Ishikawa (cell line): ENCODE measurements at regions not wholly inside any gene's neighbourhood (a gene's known extent, or its start where the extent isn't known, plus 50 kb on each side); places are given as distances from the start of the nearest gene placed in this dataset.

Source experiments
- CEBPB ChIP-seq: IDR thresholded peaks from 2 replicates; pipeline ENCODE4 v1.6.1; 2012
- CREB1 ChIP-seq: IDR thresholded peaks from 2 replicates; pipeline ENCODE4 v1.6.1; 2012; ENCODE audit warnings: low read depth
- EGR1 ChIP-seq: IDR thresholded peaks from 2 replicates; pipeline ENCODE4 v1.6.1; 2012
- EP300 ChIP-seq: IDR thresholded peaks from 2 replicates; pipeline ENCODE4 v1.6.1; 2012; ENCODE audit warnings: borderline replicate concordance
- FOXM1 ChIP-seq: IDR thresholded peaks from 2 replicates; pipeline ENCODE4 v1.6.1; 2012; ENCODE audit warnings: low read depth, borderline replicate concordance
- NFIC ChIP-seq: IDR thresholded peaks from 2 replicates; pipeline ENCODE4 v1.6.1; 2012
- RAD21 ChIP-seq: IDR thresholded peaks from 2 replicates; pipeline ENCODE4 v1.6.1; 2012; ENCODE audit warnings: low read depth
- TAF1 ChIP-seq: IDR thresholded peaks from 2 replicates; pipeline ENCODE4 v1.6.1; 2012; ENCODE audit warnings: low read depth, mild to moderate bottlenecking
- TCF12 ChIP-seq: IDR thresholded peaks from 2 replicates; pipeline ENCODE4 v1.6.1; 2012; ENCODE audit warnings: low read depth
- TEAD4 ChIP-seq: IDR thresholded peaks from 2 replicates; pipeline ENCODE4 v1.6.1; 2012
- YY1 ChIP-seq: IDR thresholded peaks from 2 replicates; pipeline ENCODE4 v1.6.1; 2012; ENCODE audit warnings: low read depth
- ZBTB7A ChIP-seq: IDR thresholded peaks from 2 replicates; pipeline ENCODE4 v1.6.1; 2012; ENCODE audit warnings: low read depth
- TF ChIP-seq, protein P1 (sequence below): IDR thresholded peaks from 2 replicates; pipeline ENCODE4 v1.6.1; 2012; ENCODE audit warnings: low read depth, mild to moderate bottlenecking
- TF ChIP-seq, protein P2 (sequence below): IDR thresholded peaks from 2 replicates; pipeline ENCODE4 v1.6.1; 2012
- TF ChIP-seq, protein P3 (sequence below): IDR thresholded peaks from 2 replicates; pipeline ENCODE4 v1.6.1; 2012

DNA sequence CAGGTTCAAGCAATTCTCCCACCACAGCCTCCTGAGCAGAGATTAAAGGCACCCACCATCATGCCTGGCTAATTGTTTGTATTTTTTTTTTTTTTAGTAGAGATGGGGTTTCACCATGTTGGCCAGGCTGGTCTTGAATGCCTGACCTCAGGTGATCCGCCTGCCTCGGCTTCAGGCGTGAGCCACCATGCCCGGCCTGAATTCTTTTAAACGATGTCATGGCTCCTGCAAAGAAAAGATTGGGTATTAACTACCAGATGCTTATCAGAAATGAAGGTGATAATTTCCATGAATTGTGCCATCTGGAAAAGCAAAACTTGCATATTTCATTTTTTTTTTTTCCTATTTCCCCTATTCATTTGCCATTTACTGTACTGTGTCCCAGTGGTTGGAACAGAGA lies 195.7 kb upstream of the IGFBP7 start:
- no peak for TF ChIP-seq EP300
- TF ChIP-seq FOXM1: no peak
- TF ChIP-seq EGR1: no peak
- TF ChIP-seq RAD21: no peak
- TF ChIP-seq CEBPB: no peak
- TF ChIP-seq, protein P1, sequence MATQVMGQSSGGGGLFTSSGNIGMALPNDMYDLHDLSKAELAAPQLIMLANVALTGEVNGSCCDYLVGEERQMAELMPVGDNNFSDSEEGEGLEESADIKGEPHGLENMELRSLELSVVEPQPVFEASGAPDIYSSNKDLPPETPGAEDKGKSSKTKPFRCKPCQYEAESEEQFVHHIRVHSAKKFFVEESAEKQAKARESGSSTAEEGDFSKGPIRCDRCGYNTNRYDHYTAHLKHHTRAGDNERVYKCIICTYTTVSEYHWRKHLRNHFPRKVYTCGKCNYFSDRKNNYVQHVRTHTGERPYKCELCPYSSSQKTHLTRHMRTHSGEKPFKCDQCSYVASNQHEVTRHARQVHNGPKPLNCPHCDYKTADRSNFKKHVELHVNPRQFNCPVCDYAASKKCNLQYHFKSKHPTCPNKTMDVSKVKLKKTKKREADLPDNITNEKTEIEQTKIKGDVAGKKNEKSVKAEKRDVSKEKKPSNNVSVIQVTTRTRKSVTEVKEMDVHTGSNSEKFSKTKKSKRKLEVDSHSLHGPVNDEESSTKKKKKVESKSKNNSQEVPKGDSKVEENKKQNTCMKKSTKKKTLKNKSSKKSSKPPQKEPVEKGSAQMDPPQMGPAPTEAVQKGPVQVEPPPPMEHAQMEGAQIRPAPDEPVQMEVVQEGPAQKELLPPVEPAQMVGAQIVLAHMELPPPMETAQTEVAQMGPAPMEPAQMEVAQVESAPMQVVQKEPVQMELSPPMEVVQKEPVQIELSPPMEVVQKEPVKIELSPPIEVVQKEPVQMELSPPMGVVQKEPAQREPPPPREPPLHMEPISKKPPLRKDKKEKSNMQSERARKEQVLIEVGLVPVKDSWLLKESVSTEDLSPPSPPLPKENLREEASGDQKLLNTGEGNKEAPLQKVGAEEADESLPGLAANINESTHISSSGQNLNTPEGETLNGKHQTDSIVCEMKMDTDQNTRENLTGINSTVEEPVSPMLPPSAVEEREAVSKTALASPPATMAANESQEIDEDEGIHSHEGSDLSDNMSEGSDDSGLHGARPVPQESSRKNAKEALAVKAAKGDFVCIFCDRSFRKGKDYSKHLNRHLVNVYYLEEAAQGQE: no peak
- no peak for TF ChIP-seq CREB1
- TF ChIP-seq, protein P2, sequence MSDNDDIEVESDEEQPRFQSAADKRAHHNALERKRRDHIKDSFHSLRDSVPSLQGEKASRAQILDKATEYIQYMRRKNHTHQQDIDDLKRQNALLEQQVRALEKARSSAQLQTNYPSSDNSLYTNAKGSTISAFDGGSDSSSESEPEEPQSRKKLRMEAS: no peak
- TF ChIP-seq, protein P3, sequence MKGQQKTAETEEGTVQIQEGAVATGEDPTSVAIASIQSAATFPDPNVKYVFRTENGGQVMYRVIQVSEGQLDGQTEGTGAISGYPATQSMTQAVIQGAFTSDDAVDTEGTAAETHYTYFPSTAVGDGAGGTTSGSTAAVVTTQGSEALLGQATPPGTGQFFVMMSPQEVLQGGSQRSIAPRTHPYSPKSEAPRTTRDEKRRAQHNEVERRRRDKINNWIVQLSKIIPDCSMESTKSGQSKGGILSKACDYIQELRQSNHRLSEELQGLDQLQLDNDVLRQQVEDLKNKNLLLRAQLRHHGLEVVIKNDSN: no peak

DNA sequence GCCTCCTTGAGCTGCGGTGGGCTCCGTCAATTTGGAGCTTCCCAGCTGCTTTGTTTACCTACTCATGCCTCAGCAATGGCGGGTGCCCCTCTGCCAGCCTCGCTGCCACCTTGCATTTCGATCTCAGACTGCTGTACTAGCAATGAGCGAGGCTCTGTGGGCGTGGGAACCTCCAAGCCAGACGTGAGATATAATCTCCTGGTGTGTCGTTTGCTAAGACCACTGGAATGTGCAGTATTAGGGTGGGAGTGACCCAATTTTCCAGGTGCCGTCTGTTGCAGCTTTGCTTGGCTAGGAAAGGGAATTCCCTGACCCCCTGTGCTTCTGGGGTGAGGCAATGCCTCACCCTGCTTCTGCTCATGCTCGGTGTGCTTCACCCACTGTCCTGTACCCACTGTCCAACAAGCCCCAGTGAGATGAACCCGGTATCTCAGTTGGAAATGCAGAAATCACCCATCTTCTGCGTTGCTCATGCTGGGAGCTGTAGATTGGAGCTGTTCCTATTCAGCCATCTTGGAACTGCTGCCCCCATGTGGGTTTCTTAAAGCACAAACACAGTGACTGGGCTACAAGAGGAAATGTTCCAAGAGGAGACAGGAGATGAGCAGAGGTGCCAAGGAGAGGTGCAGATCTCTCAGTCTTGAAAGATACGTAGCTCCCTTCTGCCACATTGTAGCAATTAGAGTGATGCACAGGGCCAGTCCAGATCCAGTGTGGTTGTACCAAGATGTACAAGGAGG lies 193.0 kb upstream of the IGFBP7 start:
- TF ChIP-seq CREB1 (no peak), RAD21 (0 out of 2 replicates have a peak, but pooled peaks have one; percentile 1)

DNA sequence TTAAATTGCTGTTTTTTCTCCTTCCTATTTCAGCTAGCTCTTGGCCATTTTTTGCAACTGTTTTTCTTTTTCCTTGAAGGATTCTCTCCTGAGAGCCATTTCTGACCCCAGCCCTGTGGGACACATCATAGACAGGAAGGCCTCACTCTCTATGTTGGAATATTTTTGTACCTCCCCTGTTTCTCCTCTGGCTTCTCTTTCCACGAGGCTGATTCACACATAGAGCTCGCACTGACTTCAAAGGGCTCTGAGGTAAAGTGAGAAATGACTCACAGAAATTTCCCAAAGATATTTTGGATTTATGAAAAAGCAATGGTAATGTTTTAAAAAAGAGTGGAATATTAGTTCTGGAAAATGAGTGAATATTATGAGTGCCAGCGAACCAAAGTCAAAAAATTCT lies 181.7 kb upstream of the IGFBP7 start:
- TF ChIP-seq, protein P2: no peak
- TF ChIP-seq, protein P3: no peak
- no peak for TF ChIP-seq TAF1
- TF ChIP-seq RAD21: no peak
- no peak for TF ChIP-seq NFIC
- no peak for TF ChIP-seq CEBPB
- TF ChIP-seq EGR1: no peak
- no peak for TF ChIP-seq CREB1
- no peak for TF ChIP-seq EP300
- TF ChIP-seq ZBTB7A: no peak
- TF ChIP-seq TCF12: no peak
- no peak for TF ChIP-seq FOXM1
- no peak for TF ChIP-seq YY1
- no peak for TF ChIP-seq TEAD4
- TF ChIP-seq, protein P1: no peak

DNA sequence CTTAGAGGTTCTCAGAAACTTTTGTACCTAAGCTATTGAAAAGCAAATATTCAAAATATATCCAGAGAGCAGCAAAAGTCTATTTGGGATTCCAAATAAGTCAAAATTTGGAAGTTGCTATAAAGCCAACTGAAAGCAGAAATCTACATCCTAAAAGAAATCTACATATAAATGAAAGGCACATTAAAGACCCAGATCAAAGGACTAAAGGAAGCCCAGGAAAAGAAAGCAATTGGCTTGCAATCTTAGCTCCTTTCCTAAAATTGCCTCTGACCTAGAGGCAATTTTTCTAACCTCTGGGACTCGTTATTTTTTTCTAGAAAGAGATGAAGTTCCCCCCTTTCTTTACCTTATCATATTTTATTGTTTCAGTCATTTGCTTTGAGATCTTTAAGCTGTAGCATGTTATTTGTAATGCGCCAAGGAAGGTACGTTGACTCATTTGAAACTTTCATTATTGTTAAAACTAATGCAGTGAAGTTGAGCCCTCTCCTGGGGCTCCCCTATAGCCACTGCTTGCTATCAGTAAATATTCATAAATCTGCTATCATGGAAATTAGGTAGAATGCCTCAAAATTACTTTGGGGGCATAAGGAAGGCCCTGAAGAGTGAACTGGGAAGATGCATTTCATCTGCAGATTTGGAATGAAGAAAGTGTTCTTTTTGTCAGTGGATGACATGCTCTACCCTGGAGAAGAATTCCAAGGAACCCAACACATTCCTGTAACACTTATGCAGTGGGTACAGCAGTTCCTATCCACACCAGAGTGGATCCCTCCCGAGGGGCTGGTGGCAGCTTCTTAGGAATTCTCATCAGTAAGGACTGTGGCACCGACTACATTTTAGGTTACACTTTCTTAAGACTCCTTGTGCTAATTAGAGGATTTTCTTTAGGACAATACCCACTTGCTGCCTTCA lies 177.8 kb upstream of the IGFBP7 start:
- TF ChIP-seq TEAD4: no peak

DNA sequence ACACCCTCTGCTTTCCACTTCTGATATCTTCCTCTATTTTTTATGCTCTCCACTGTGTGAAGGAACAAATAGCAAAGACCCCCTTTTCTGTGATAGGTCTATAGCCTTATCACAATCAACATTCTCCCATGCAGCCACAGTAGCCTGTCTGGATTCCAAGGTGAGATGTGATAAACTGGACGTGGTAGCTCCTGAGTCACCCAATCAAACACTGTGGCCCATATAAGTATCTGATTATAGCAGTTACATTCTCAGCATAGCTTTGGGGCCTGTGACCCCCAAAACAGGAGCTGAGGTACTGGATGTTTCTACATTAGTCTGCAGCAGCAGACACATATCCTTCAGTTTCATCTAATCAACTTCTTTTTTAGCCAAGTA lies 172.7 kb upstream of the IGFBP7 start:
- TF ChIP-seq CREB1 (no peak), NFIC (no peak), YY1 (no peak), EP300 (no peak), ZBTB7A (no peak), FOXM1 (no peak), TEAD4 (no peak), RAD21 (no peak), TAF1 (no peak), CEBPB (no peak)
- TF ChIP-seq, protein P1: no peak
- TF ChIP-seq, protein P2: no peak
- TF ChIP-seq, protein P3: no peak
